ENCODE measurements at regions not wholly inside any gene's neighbourhood (a gene's known extent, or its start where the extent isn't known, plus 50 kb on each side); places are given as distances from the start of the nearest gene placed in this dataset.
"Not testable (repeated sequence)": the region's sequence is repeated elsewhere in the genome, so short reads cannot be mapped to it uniquely, and the experiment has no call there.

- DNase-seq (ENCODE audit: low read depth) = no peak
Measured at GRCh38 chr6:15148356-15148946, 97.4 kb upstream of the JARID2 start.

GRCh38 chr6:15150207-15150606 lies 95.7 kb upstream of the JARID2 start:
- no peak for DNase-seq (ENCODE audit: low read depth)

GRCh38 chr6:15152700-15153099 lies 93.2 kb upstream of the JARID2 start:
- DNase-seq (ENCODE audit: low read depth) = no peak

- no peak for DNase-seq (ENCODE audit: low read depth)
Measured at GRCh38 chr6:15153191-15153590, 92.7 kb upstream of the JARID2 start.

GRCh38 chr6:15157479-15157878 lies 88.4 kb upstream of the JARID2 start:
- DNase-seq (ENCODE audit: low read depth) = no peak

- no peak for DNase-seq (ENCODE audit: low read depth)
Measured at GRCh38 chr6:15158821-15159619, 86.8 kb upstream of the JARID2 start.

- DNase-seq (ENCODE audit: low read depth) = no peak
Measured at GRCh38 chr6:15160812-15161211, 85.1 kb upstream of the JARID2 start.

GRCh38 chr6:15164855-15165254 lies 81.0 kb upstream of the JARID2 start:
- DNase-seq (ENCODE audit: low read depth) = not testable (repeated sequence)

- DNase-seq (ENCODE audit: low read depth) = no peak
Measured at GRCh38 chr6:15166121-15166520, 79.7 kb upstream of the JARID2 start.

- no peak for DNase-seq (ENCODE audit: low read depth)
Measured at GRCh38 chr6:15170126-15170525, 75.7 kb upstream of the JARID2 start.

- no peak for DNase-seq (ENCODE audit: low read depth)
Measured at GRCh38 chr6:15171026-15171425, 74.8 kb upstream of the JARID2 start.

GRCh38 chr6:15176816-15177370 lies 69.0 kb upstream of the JARID2 start:
- no peak for DNase-seq (ENCODE audit: low read depth)

GRCh38 chr6:15183979-15184378 lies 61.9 kb upstream of the JARID2 start:
- DNase-seq (ENCODE audit: low read depth) = no peak

GRCh38 chr6:15184441-15184861 lies 61.4 kb upstream of the JARID2 start:
- DNase-seq (ENCODE audit: low read depth) = no peak

- not testable (repeated sequence) for DNase-seq (ENCODE audit: low read depth)
Measured at GRCh38 chr6:15185111-15185510, 60.8 kb upstream of the JARID2 start.

GRCh38 chr6:15193451-15193850 lies 52.4 kb upstream of the JARID2 start:
- DNase-seq (ENCODE audit: low read depth) = not testable (repeated sequence)

- no peak for DNase-seq (ENCODE audit: low read depth)
Measured at GRCh38 chr6:15194453-15194852, 51.4 kb upstream of the JARID2 start.
